H9 (cell line): ENCODE measurements at regions not wholly inside any gene's neighbourhood (a gene's known extent, or its start where the extent isn't known, plus 50 kb on each side); places are given as distances from the start of the nearest gene placed in this dataset.

ENCODE experiments used
- DNase-seq: peaks from one replicate; pipeline ENCODE4 v3.0.0-alpha.2; 2017
- H2AFZ ChIP-seq: one replicate; pipeline ENCODE4 v1.6.1; 2013; ENCODE audit warnings: mild to moderate bottlenecking, low read length, control low read depth, moderate library complexity
- H2AK5ac ChIP-seq: 2 replicates; pipeline ENCODE4 v1.6.1; 2013; ENCODE audit warnings: low read length, control low read depth, mixed read lengths; ENCODE audit not compliant: insufficient read length
- H2BK120ac ChIP-seq: one replicate; pipeline ENCODE4 v1.6.1; 2013; ENCODE audit warnings: low read depth, mild to moderate bottlenecking, low read length, control low read depth, inconsistent platforms; ENCODE audit not compliant: poor library complexity, severe bottlenecking
- H2BK12ac ChIP-seq: 2 replicates; pipeline ENCODE4 v1.6.1; 2013; ENCODE audit warnings: low read length, control low read depth, mixed read lengths, low read depth; ENCODE audit not compliant: insufficient read length
- H2BK15ac ChIP-seq: 2 replicates; pipeline ENCODE4 v1.6.1; 2013; ENCODE audit warnings: low read depth, low read length, control low read depth
- H2BK20ac ChIP-seq: one replicate; pipeline ENCODE4 v1.6.1; 2013; ENCODE audit warnings: low read depth, mild to moderate bottlenecking, low read length, control low read depth, inconsistent platforms; ENCODE audit not compliant: poor library complexity, severe bottlenecking
- H2BK5ac ChIP-seq: 2 replicates; pipeline ENCODE4 v1.6.1; 2013; ENCODE audit warnings: low read length, control low read depth, mixed read lengths; ENCODE audit not compliant: insufficient read length
- H3K14ac ChIP-seq: 2 replicates; pipeline ENCODE4 v1.6.1; 2013; ENCODE audit warnings: low read length, control low read depth; ENCODE audit not compliant: insufficient read depth
- H3K18ac ChIP-seq: 2 replicates; pipeline ENCODE4 v1.6.1; 2013; ENCODE audit warnings: low read depth, mild to moderate bottlenecking, mixed read lengths, low read length, control low read depth; ENCODE audit not compliant: insufficient read length
- H3K23ac ChIP-seq: 2 replicates; pipeline ENCODE4 v1.6.1; 2013; ENCODE audit warnings: low read length, control low read depth, mixed read lengths, low read depth; ENCODE audit not compliant: insufficient read length
- H3K23me2 ChIP-seq: 2 replicates; pipeline ENCODE4 v1.6.1; 2013; ENCODE audit warnings: low read depth, mild to moderate bottlenecking, mixed read lengths, low read length, control low read depth; ENCODE audit not compliant: insufficient read length, poor library complexity, severe bottlenecking
- H3K27ac ChIP-seq: 2 replicates; pipeline ENCODE4 v1.5.1; 2013; ENCODE audit warnings: low read length, control low read depth, mixed read lengths, low read depth; ENCODE audit not compliant: insufficient read length
- H3K27me3 ChIP-seq: 2 replicates; pipeline ENCODE4 v1.6.1; 2013; ENCODE audit warnings: low read length, control low read depth, inconsistent platforms; ENCODE audit not compliant: insufficient read depth
- H3K4ac ChIP-seq: 2 replicates; pipeline ENCODE4 v1.6.1; 2013; ENCODE audit warnings: low read depth, mild to moderate bottlenecking, control low read depth, inconsistent platforms, low read length, moderate library complexity
- H3K4me1 ChIP-seq: 2 replicates; pipeline ENCODE4 v1.6.1; 2013; ENCODE audit warnings: low read length, control low read depth, inconsistent platforms; ENCODE audit not compliant: insufficient read depth
- H3K4me2 ChIP-seq: 2 replicates; pipeline ENCODE4 v1.6.1; 2013; ENCODE audit warnings: low read length, control low read depth, mixed read lengths; ENCODE audit not compliant: insufficient read length, insufficient read depth
- H3K56ac ChIP-seq: 2 replicates; pipeline ENCODE4 v1.6.1; 2013; ENCODE audit warnings: low read depth, mild to moderate bottlenecking, mixed read lengths, low read length, control low read depth; ENCODE audit not compliant: insufficient read length
- H3K79me1 ChIP-seq: 2 replicates; pipeline ENCODE4 v1.6.1; 2013; ENCODE audit warnings: low read depth, mild to moderate bottlenecking, moderate library complexity, low read length, control low read depth, inconsistent platforms; ENCODE audit not compliant: insufficient read depth, poor library complexity, severe bottlenecking
- H3K79me2 ChIP-seq: 2 replicates; pipeline ENCODE4 v1.6.1; 2013; ENCODE audit warnings: low read length, control low read depth, inconsistent platforms; ENCODE audit not compliant: insufficient read depth
- H3K9ac ChIP-seq: 2 replicates; pipeline ENCODE4 v1.6.1; 2013; ENCODE audit warnings: low read length, control low read depth, mixed read lengths; ENCODE audit not compliant: insufficient read length; ENCODE audit errors: extremely low read depth
- H3K9me3 ChIP-seq: one replicate; pipeline ENCODE4 v1.6.1; 2013; ENCODE audit warnings: low read depth, low read length, inconsistent platforms; ENCODE audit not compliant: control insufficient read depth
- H3T11ph ChIP-seq: one replicate; pipeline ENCODE4 v1.6.1; 2013; ENCODE audit warnings: mild to moderate bottlenecking, low read length, control low read depth, inconsistent platforms
- H4K20me1 ChIP-seq: one replicate; pipeline ENCODE4 v1.6.1; 2013; ENCODE audit not compliant: control insufficient read depth, insufficient read length, insufficient read depth
- H4K5ac ChIP-seq: 2 replicates; pipeline ENCODE4 v1.6.1; 2013; ENCODE audit warnings: low read depth, mild to moderate bottlenecking, mixed read lengths, low read length, control low read depth; ENCODE audit not compliant: insufficient read length
- H4K8ac ChIP-seq: replicated peaks from 2 replicates; pipeline ENCODE4 v1.6.1; 2013; ENCODE audit warnings: low read length, control low read depth, mixed read lengths, low read depth; ENCODE audit not compliant: insufficient read length
- H4K91ac ChIP-seq: 2 replicates; pipeline ENCODE4 v1.6.1; 2013; ENCODE audit warnings: low read depth, mild to moderate bottlenecking, moderate library complexity, mixed read lengths, low read length, control low read depth; ENCODE audit not compliant: insufficient read length
- H3K27ac Mint-ChIP-seq, 3 experiments: 2 replicates in 2 of 3; 3 replicates in 1 of 3; pipeline ENCODE4 v1.8.0; 2020 to 2021; ENCODE audit warnings: mixed read lengths in 3 of 3, mild to moderate bottlenecking in 1 of 3, moderate library complexity in 1 of 3
- H3K27me3 Mint-ChIP-seq: 2 replicates; pipeline ENCODE4 v1.8.0; 2021; ENCODE audit warnings: low read depth, mild to moderate bottlenecking, moderate library complexity, mixed read lengths
- H3K36me3 Mint-ChIP-seq, 3 experiments: 2 replicates in 2 of 3; 3 replicates in 1 of 3; pipeline ENCODE4 v1.8.0; 2020 to 2021; ENCODE audit warnings: low read depth in 3 of 3, mixed read lengths in 3 of 3; ENCODE audit not compliant: insufficient read depth in 1 of 3
- H3K4me1 Mint-ChIP-seq, 2 experiments: 2 replicates each; pipeline ENCODE4 v1.8.0; 2020; ENCODE audit warnings: mixed read lengths in 2 of 2
- H3K4me3 Mint-ChIP-seq, 2 experiments: 2 replicates in 1 of 2; 3 replicates in 1 of 2; pipeline ENCODE4 v1.8.0; 2020 to 2021; ENCODE audit warnings: mild to moderate bottlenecking in 2 of 2, mixed read lengths in 2 of 2, moderate library complexity in 1 of 2
- H3K9me3 Mint-ChIP-seq, 2 experiments: 2 replicates in 1 of 2; 3 replicates in 1 of 2; pipeline ENCODE4 v1.8.0; 2020; ENCODE audit warnings: mild to moderate bottlenecking in 2 of 2, mixed read lengths in 2 of 2, moderate library complexity in 1 of 2
- WGBS: extraction: QIAGEN DNeasy Blood & Tissue Kit; methylation state at CpG from one replicate; pipeline ENCODE4 v1.1.7; 2013; ENCODE audit warnings: missing lambda C conversion rate, low lambda C conversion rate, mixed read lengths; ENCODE audit not compliant: insufficient read length; ENCODE audit errors: extremely low coverage; 5-methylcytosine and 5-hydroxymethylcytosine counted together
- TF ChIP-seq, protein P1 (sequence below): fragments of 200-600 bp; sonication (generic); conservative IDR thresholded peaks from 3 replicates; pipeline ENCODE4 v1.8.0; 2021; ENCODE audit warnings: antibody characterized with exemption, mild to moderate bottlenecking

DNA sequence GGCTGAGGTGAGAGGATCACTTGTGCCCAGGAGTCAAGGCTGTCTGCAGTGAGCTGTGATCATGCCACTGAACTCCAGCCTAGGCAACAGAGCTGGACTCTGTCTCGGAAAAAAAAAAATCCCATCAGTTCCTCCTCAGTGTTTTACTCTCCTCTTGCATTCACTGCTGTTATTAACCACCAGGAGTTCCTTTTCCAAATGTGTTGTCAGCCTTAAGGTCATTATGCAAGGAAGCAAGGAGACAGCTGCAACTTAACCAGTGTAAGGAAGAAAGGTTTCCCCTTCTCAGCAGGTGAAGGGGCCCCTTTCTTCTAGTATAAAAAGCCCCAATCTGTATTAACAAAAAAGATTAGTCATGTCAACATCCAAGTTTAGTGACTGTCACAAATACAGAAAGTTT, 86.6 kb upstream of the LEP start:
- no peak overlapping the region for H3K4me3 Mint-ChIP-seq
- H3K9ac ChIP-seq: no peak overlapping the region
- H4K5ac ChIP-seq: no peak overlapping the region
- H2BK120ac ChIP-seq: no peak overlapping the region
- H3K9me3 Mint-ChIP-seq: no peaks in the 10 kb centered on the region
- H4K20me1 ChIP-seq: no peaks in the 10 kb centered on the region
- no peaks in the 10 kb centered on the region for H3K9me3 ChIP-seq
- H3K18ac ChIP-seq: no peak overlapping the region
- H2AK5ac ChIP-seq: no peak overlapping the region
- H3K4me2 ChIP-seq: no peak overlapping the region
- no peak overlapping the region for H2BK20ac ChIP-seq
- no CpG with 5 or more reads among the region's 1 CpG for WGBS
- no peak overlapping the region for H3K23ac ChIP-seq
- H3K56ac ChIP-seq: no peak overlapping the region
- no peak overlapping the region for H3K14ac ChIP-seq
- H3K23me2 ChIP-seq: no peaks in the 10 kb centered on the region
- H3K36me3 Mint-ChIP-seq: no peaks in the 10 kb centered on the region
- H3K27me3 Mint-ChIP-seq: peaks cover 67% of the 10 kb centered on the region
- no peak overlapping the region for H4K8ac ChIP-seq
- no peak overlapping the region for H2AFZ ChIP-seq
- no peaks in the 10 kb centered on the region for H3K79me2 ChIP-seq
- no peak overlapping the region for H2BK5ac ChIP-seq
- TF ChIP-seq, protein P1, sequence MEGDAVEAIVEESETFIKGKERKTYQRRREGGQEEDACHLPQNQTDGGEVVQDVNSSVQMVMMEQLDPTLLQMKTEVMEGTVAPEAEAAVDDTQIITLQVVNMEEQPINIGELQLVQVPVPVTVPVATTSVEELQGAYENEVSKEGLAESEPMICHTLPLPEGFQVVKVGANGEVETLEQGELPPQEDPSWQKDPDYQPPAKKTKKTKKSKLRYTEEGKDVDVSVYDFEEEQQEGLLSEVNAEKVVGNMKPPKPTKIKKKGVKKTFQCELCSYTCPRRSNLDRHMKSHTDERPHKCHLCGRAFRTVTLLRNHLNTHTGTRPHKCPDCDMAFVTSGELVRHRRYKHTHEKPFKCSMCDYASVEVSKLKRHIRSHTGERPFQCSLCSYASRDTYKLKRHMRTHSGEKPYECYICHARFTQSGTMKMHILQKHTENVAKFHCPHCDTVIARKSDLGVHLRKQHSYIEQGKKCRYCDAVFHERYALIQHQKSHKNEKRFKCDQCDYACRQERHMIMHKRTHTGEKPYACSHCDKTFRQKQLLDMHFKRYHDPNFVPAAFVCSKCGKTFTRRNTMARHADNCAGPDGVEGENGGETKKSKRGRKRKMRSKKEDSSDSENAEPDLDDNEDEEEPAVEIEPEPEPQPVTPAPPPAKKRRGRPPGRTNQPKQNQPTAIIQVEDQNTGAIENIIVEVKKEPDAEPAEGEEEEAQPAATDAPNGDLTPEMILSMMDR: no peak; the same call in 2 of the 3 replicates
- peaks cover 20 to 25% of the 10 kb centered on the region in 2 experiments for H3K4me1 Mint-ChIP-seq
- H3K79me1 ChIP-seq: no peaks in the 10 kb centered on the region
- H3K27ac Mint-ChIP-seq: no peak overlapping the region
- no peak overlapping the region for H2BK12ac ChIP-seq
- H3K4ac ChIP-seq: no peak overlapping the region
- H3K4me1 ChIP-seq: peaks cover 14% of the 10 kb centered on the region
- no peak overlapping the region for H2BK15ac ChIP-seq
- no peak for DNase-seq
- no peak overlapping the region for H4K91ac ChIP-seq
- H3K27ac ChIP-seq: no peak overlapping the region
- no peaks in the 10 kb centered on the region for H3K27me3 ChIP-seq
- H3T11ph ChIP-seq: no peak overlapping the region
